WTC11 (cell line): ENCODE measurements at regions not wholly inside any gene's neighbourhood (a gene's known extent, or its start where the extent isn't known, plus 50 kb on each side); places are given as distances from the start of the nearest gene placed in this dataset.

Source experiments
- ATAC-seq: fragments of 200-7000 bp; cut with Tn5 transposase; 2 replicates; pipeline ENCODE4 v1.10.0; 2021; ENCODE audit warnings: mild to moderate bottlenecking, moderate library complexity
- CTCF ChIA-PET: fragments of 300-600 bp; sonication (Branson Sonifier 250); formaldehyde crosslinking; loops from one replicate; lab custom pipeline; 2021; ENCODE audit warnings: antibody characterized with exemption; lab: Charles Lee
- POLR2A ChIA-PET: fragments of 350-600 bp; sonication (Branson Sonifier 250); formaldehyde crosslinking; loops from one replicate; lab custom pipeline; 2021; ENCODE audit warnings: antibody characterized with exemption; lab: Charles Lee
- DNase-seq: peaks from one replicate; pipeline ENCODE4 v3.0.0; 2021; ENCODE audit warnings: low spot score
- H3K27ac Mint-ChIP-seq: 2 replicates; pipeline ENCODE4 v1.8.0; 2021; ENCODE audit warnings: mixed read lengths
- H3K27me3 Mint-ChIP-seq: 2 replicates; pipeline ENCODE4 v1.8.0; 2021; ENCODE audit warnings: low read depth, mild to moderate bottlenecking, moderate library complexity, mixed read lengths
- H3K36me3 Mint-ChIP-seq: 2 replicates; pipeline ENCODE4 v1.8.0; 2021; ENCODE audit warnings: mixed read lengths
- H3K4me1 Mint-ChIP-seq: 2 replicates; pipeline ENCODE4 v1.8.0; 2022; ENCODE audit warnings: mixed read lengths
- H3K4me3 Mint-ChIP-seq: 2 replicates; pipeline ENCODE4 v1.8.0; 2021; ENCODE audit warnings: mild to moderate bottlenecking, moderate library complexity, mixed read lengths
- H3K9me3 Mint-ChIP-seq: 2 replicates; pipeline ENCODE4 v1.8.0; 2021; ENCODE audit warnings: mixed read lengths
- AFF4 ChIP-seq: sonication (generic); formaldehyde crosslinking; IDR thresholded peaks from 2 replicates; pipeline ENCODE4 v1.8.1; 2023; ENCODE audit warnings: mild to moderate bottlenecking, missing genetic modification reagents, borderline replicate concordance
- ARID4B ChIP-seq: sonication (generic); formaldehyde crosslinking; IDR thresholded peaks from 2 replicates; pipeline ENCODE4 v1.8.0; 2023; ENCODE audit warnings: missing genetic modification reagents, mild to moderate bottlenecking, borderline replicate concordance
- ATF1 ChIP-seq: sonication (generic); formaldehyde crosslinking; IDR thresholded peaks from 2 replicates; pipeline ENCODE4 v1.8.1; 2023; ENCODE audit warnings: mild to moderate bottlenecking, moderate library complexity, missing genetic modification reagents
- ATF2 ChIP-seq: sonication (generic); formaldehyde crosslinking; IDR thresholded peaks from 2 replicates; pipeline ENCODE4 v1.8.1; 2022; ENCODE audit warnings: low read depth, missing genetic modification reagents, borderline replicate concordance
- CREM ChIP-seq: sonication (generic); formaldehyde crosslinking; IDR thresholded peaks from 2 replicates; pipeline ENCODE4 v1.8.1; 2022; ENCODE audit warnings: mild to moderate bottlenecking, missing genetic modification reagents, moderate library complexity
- E2F5 ChIP-seq: sonication (generic); formaldehyde crosslinking; IDR thresholded peaks from 2 replicates; pipeline ENCODE4 v1.8.1; 2022; ENCODE audit warnings: mild to moderate bottlenecking, moderate library complexity, missing genetic modification reagents
- ESRRA ChIP-seq: sonication (generic); formaldehyde crosslinking; IDR thresholded peaks from 2 replicates; pipeline ENCODE4 v1.8.1; 2022; ENCODE audit warnings: mild to moderate bottlenecking, missing genetic modification reagents, borderline replicate concordance
- FOXJ3 ChIP-seq: sonication (generic); formaldehyde crosslinking; IDR thresholded peaks from 2 replicates; pipeline ENCODE4 v1.9.0; 2021; ENCODE audit warnings: missing genetic modification reagents, mild to moderate bottlenecking, borderline replicate concordance
- FOXK1 ChIP-seq: sonication (generic); formaldehyde crosslinking; IDR thresholded peaks from 2 replicates; pipeline ENCODE4 v1.8.0; 2022; ENCODE audit warnings: mild to moderate bottlenecking, moderate library complexity, missing genetic modification reagents
- FOXP4 ChIP-seq: sonication (generic); formaldehyde crosslinking; IDR thresholded peaks from 2 replicates; pipeline ENCODE4 v1.8.0; 2022; ENCODE audit warnings: mild to moderate bottlenecking, missing genetic modification reagents
- GTF2I ChIP-seq: fragments of 250-450 bp; sonication (Bioruptor Pico); conservative IDR thresholded peaks from 2 replicates; pipeline ENCODE4 v1.4.0; 2021; ENCODE audit warnings: mild to moderate bottlenecking
- MAX ChIP-seq: sonication (generic); formaldehyde crosslinking; IDR thresholded peaks from 2 replicates; pipeline ENCODE4 v1.8.0; 2022; ENCODE audit warnings: mild to moderate bottlenecking, missing genetic modification reagents
- MYBL2 ChIP-seq: sonication (generic); formaldehyde crosslinking; IDR thresholded peaks from 2 replicates; pipeline ENCODE4 v1.8.1; 2023; ENCODE audit warnings: mild to moderate bottlenecking, moderate library complexity, missing genetic modification reagents
- NFATC4 ChIP-seq: fragments of 250-450 bp; sonication (Bioruptor Pico); IDR thresholded peaks from 2 replicates; pipeline ENCODE4 v1.9.0; 2021; ENCODE audit warnings: mild to moderate bottlenecking
- NFE2L1 ChIP-seq: sonication (generic); formaldehyde crosslinking; IDR thresholded peaks from 2 replicates; pipeline ENCODE4 v1.8.1; 2023; ENCODE audit warnings: missing genetic modification reagents
- NR1H2 ChIP-seq: sonication (generic); formaldehyde crosslinking; IDR thresholded peaks from 2 replicates; pipeline ENCODE4 v1.9.0; 2021; ENCODE audit warnings: mild to moderate bottlenecking, moderate library complexity, missing genetic modification reagents
- PRRX2 ChIP-seq: fragments of 250-450 bp; sonication (Bioruptor Pico); IDR thresholded peaks from 2 replicates; pipeline ENCODE4 v1.8.0; 2021; ENCODE audit warnings: mild to moderate bottlenecking
- RORB ChIP-seq: fragments of 250-450 bp; sonication (Bioruptor Pico); IDR thresholded peaks from 2 replicates; pipeline ENCODE4 v1.9.0; 2021; ENCODE audit warnings: mild to moderate bottlenecking
- TP53 ChIP-seq: sonication (generic); formaldehyde crosslinking; IDR thresholded peaks from 2 replicates; pipeline ENCODE4 v1.8.1; 2023; ENCODE audit warnings: mild to moderate bottlenecking, missing genetic modification reagents
- USF2 ChIP-seq: sonication (generic); formaldehyde crosslinking; IDR thresholded peaks from 2 replicates; pipeline ENCODE4 v1.8.1; 2023; ENCODE audit warnings: mild to moderate bottlenecking, missing genetic modification reagents, moderate library complexity
- ZMAT4 ChIP-seq: fragments of 250-450 bp; sonication (Bioruptor Pico); IDR thresholded peaks from 2 replicates; pipeline ENCODE4 v1.9.0; 2021; ENCODE audit warnings: mild to moderate bottlenecking
- ZNF121 ChIP-seq: sonication (generic); formaldehyde crosslinking; IDR thresholded peaks from 2 replicates; pipeline ENCODE4 v1.8.0; 2023; ENCODE audit warnings: missing genetic modification reagents
- ZNF232 ChIP-seq: sonication (generic); formaldehyde crosslinking; IDR thresholded peaks from 2 replicates; pipeline ENCODE4 v1.8.0; 2022; ENCODE audit warnings: mild to moderate bottlenecking, missing genetic modification reagents
- ZNF263 ChIP-seq: sonication (generic); formaldehyde crosslinking; IDR thresholded peaks from 2 replicates; pipeline ENCODE4 v1.8.1; 2022; ENCODE audit warnings: low read depth, mild to moderate bottlenecking, moderate library complexity, missing genetic modification reagents
- ZNF671 ChIP-seq: fragments of 250-450 bp; sonication (Bioruptor Pico); IDR thresholded peaks from 2 replicates; pipeline ENCODE4 v1.8.0; 2021; ENCODE audit warnings: mild to moderate bottlenecking

- Mint-ChIP-seq H3K36me3 (peaks cover 38% of the 10 kb centered on the region), H3K9me3 (peaks cover 51% of the 10 kb centered on the region), H3K27ac (no peak overlapping the region), H3K4me1 (no peaks in the 10 kb centered on the region), H3K27me3 (no peaks in the 10 kb centered on the region), H3K4me3 (no peak overlapping the region)
- DNase-seq (no peak), ATAC-seq (no peak)
- no peak for TF ChIP-seq CREM (CRISPR knock-in tag)
- no peak for TF ChIP-seq FOXK1 (CRISPR knock-in tag)
- no peak for TF ChIP-seq NFATC4 (CRISPR knock-in tag)
- TF ChIP-seq ARID4B (CRISPR knock-in tag), result no peak
- no peak for TF ChIP-seq ZMAT4
- no peak for TF ChIP-seq MYBL2 (CRISPR knock-in tag)
- no peak for TF ChIP-seq NR1H2 (CRISPR knock-in tag)
- TF ChIP-seq TP53 (CRISPR knock-in tag), result no peak
- TF ChIP-seq ATF1, result no peak
- no peak for TF ChIP-seq ZNF671
- TF ChIP-seq ATF2 (CRISPR knock-in tag), result no peak
- TF ChIP-seq ZNF121, result no peak
- TF ChIP-seq ZNF232 (CRISPR knock-in tag), result no peak
- no peak for TF ChIP-seq ZNF263 (CRISPR knock-in tag)
- no peak for TF ChIP-seq MAX
- TF ChIP-seq FOXP4, result no peak
- TF ChIP-seq FOXJ3, result no peak
- TF ChIP-seq ESRRA (CRISPR knock-in tag), result no peak
- ChIA-PET POLR2A (no interaction called here), CTCF (interaction anchor here (1.0 kb wide), 1 partner anchor 10 kb away, joined by 3 read pairs; no protein-coding TSS in a partner anchor)
Observed at GRCh38 chr5:126079266-126079665, 343.9 kb upstream of the GRAMD2B start.

GRCh38 chr5:126081209-126081608 lies 342.0 kb upstream of the GRAMD2B start:
- ATAC-seq, result no peak
- ChIA-PET POLR2A (no interaction called here), CTCF (no interaction called here)
- H3K27ac Mint-ChIP-seq, result no peak overlapping the region
- DNase-seq, result no peak
- H3K9me3 Mint-ChIP-seq, result peaks cover 58% of the 10 kb centered on the region
- H3K27me3 Mint-ChIP-seq, result no peaks in the 10 kb centered on the region; the same call in 1 of the 2 replicates
- no peaks in the 10 kb centered on the region for H3K4me1 Mint-ChIP-seq
- no peak overlapping the region for H3K4me3 Mint-ChIP-seq
- peaks cover 50% of the 10 kb centered on the region for H3K36me3 Mint-ChIP-seq
- TF ChIP-seq USF2 (no peak), E2F5 (CRISPR knock-in tag) (no peak), PRRX2 (CRISPR knock-in tag) (no peak), AFF4 (CRISPR knock-in tag) (no peak), GTF2I (CRISPR knock-in tag) (no peak), RORB (no peak), NFE2L1 (CRISPR knock-in tag) (no peak), FOXK1 (CRISPR knock-in tag) (no peak)
